ENCODE measurements at regions not wholly inside any gene's neighbourhood (a gene's known extent, or its start where the extent isn't known, plus 50 kb on each side); places are given as distances from the start of the nearest gene placed in this dataset.

GRCh38 chr5:168176251-168176650 lies 115.2 kb upstream of the WWC1 start:
- FAIRE-seq (no peak), DNase-seq (ENCODE audit: insufficient read length, low spot score) (no peak)

DNA sequence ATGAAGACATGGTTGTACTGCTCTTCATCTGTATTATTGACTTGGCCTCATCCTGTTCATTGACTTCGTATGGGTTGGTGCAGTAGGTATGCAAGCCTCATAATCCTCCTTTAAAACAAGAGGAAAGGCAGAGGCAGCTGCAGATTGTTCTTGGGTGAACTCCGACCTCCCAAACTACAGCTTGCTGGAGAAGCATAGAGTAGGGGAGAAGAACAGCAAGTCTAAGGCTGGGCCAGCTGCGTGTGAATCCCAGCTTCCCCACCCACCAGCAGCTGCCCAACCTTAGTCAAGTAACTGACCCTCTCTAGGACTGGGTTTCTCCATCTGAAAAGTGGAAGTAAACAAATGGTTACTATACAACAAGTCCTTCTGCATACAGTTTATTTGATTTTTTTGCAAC lies 114.5 kb upstream of the WWC1 start:
- FAIRE-seq (no peak), DNase-seq (ENCODE audit: insufficient read length, low spot score) (no peak)

GRCh38 chr5:168177831-168178450 lies 113.5 kb upstream of the WWC1 start:
- FAIRE-seq, result no peak
- no peak for DNase-seq (ENCODE audit: insufficient read length, low spot score)

- DNase-seq (ENCODE audit: insufficient read length, low spot score) (no peak), FAIRE-seq (no peak)
Observed at GRCh38 chr5:168179192-168179593, 112.3 kb upstream of the WWC1 start.

- DNase-seq (ENCODE audit: insufficient read length, low spot score) (no peak), FAIRE-seq (no peak)
Observed at GRCh38 chr5:168182269-168182668, 109.2 kb upstream of the WWC1 start.

- FAIRE-seq (no peak), DNase-seq (ENCODE audit: insufficient read length, low spot score) (no peak)
Observed at GRCh38 chr5:168184103-168184502, 107.3 kb upstream of the WWC1 start.

DNA sequence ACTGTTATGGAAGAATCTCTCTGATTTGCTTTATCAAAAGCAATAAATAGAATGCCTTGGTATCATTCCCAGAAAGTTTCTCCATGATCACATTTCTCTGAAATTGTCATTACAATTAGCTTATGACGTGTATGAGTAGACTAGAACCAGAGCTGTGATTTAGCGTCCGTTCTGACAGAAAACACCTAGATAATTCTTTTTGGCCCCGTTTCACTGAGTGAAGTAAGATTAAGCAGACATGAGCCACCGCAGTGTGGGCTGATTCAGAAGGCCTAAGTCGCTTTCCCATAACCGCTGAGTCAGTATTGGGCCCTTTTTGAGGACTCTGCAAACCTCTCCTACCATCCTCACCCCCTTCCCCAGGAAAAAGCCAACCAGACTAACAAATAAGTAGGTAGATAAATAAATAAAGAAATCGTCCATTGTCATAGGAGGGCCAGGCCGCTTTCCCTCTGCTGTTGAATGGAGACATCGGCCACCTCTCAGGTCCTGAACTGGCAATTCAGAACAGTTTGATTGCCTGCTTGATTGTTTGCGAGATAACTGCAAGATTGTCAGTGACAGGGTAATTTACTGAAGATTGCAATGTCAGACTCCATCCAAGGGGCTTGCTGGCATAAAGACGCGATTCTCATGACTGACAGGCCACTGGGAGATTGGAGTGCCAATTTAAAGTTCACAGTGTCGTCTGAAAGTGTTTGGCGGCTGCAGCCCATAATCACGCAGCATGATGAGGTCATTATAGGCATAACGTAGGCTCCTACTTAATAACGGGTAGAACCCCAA lies 105.0 kb upstream of the WWC1 start:
- DNase-seq (ENCODE audit: insufficient read length, low spot score) (no peak), FAIRE-seq (no peak)

- DNase-seq (ENCODE audit: insufficient read length, low spot score) (no peak), FAIRE-seq (no peak)
Observed at GRCh38 chr5:168187614-168188013, 103.8 kb upstream of the WWC1 start.

DNA sequence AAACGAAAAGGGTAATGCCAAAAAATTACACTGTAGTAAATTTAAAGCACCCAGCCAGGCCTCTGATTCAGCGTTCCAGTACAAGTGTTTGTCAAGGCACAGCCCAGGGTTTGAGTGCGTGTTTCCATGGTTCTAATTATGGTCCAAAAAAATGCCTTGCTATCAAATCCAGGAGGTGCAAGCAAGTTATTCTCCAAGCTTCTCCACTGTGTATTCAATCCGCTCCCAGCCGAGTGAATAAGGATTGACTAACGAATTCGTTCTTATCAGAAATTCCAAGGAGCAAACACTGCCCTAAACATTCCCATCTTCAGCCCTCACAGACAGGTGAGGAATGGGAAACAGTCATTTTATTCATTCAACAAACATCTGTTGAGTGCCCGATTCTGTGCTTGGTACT lies 103.3 kb upstream of the WWC1 start:
- no peak for FAIRE-seq
- DNase-seq (ENCODE audit: insufficient read length, low spot score), result no peak

- FAIRE-seq (no peak), DNase-seq (ENCODE audit: insufficient read length, low spot score) (no peak)
Observed at GRCh38 chr5:168192120-168192519, 99.3 kb upstream of the WWC1 start.

DNA sequence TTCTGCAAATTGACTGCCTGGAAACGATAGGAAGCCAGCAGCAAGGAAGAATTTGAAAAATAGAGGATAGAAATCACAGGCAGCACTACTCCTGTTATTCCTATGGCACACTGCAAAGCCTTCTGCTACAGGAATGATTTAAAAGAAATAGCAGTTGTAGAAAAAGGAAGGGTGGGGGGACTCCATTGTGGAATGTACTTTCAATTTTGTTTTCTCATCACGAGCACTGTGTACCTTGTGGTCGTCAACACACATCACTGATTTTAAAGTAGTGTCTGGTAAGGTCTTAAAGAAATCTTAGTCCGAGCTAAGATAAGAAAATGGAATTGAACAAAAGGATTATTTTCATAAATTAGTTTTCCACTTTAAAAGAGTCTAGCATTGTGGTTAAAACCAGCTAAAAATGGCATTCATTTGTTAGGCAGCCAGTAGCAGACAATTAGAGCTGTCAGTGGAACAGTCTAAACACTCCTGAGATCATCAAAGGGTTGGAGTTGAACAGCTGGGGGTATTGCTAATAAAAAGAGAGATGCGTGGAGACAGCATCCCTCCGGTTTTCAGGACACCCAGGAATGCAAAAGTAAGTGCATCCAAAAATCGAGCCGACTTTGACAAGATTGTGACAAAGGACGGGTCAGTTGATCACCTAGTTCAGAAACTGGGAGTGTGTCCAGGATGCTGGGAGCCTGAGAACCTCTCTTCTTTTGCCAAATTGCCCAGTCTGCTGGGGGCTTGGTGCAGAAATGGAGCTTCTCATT lies 97.8 kb upstream of the WWC1 start:
- DNase-seq (ENCODE audit: insufficient read length, low spot score) (no peak), FAIRE-seq (no peak)

DNA sequence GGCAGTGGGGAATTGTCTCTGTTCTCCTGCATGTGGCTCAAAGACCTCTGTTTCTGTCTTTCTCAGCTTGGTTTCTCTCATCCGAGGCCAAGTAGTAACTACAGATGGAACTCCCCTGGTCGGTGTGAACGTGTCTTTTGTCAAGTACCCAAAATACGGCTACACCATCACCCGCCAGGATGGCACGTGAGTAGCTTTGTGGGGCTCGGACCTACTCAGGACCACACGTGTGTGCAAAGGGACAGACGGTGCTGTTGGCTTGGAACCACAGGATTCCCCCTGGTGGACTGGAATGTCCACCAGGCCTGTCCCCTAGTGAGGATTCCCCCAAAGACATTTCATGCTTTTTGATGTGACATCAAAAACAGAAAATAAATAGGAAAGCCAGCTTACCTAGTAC lies 96.3 kb upstream of the WWC1 start:
- DNase-seq (ENCODE audit: insufficient read length, low spot score) (no peak), FAIRE-seq (no peak)

DNA sequence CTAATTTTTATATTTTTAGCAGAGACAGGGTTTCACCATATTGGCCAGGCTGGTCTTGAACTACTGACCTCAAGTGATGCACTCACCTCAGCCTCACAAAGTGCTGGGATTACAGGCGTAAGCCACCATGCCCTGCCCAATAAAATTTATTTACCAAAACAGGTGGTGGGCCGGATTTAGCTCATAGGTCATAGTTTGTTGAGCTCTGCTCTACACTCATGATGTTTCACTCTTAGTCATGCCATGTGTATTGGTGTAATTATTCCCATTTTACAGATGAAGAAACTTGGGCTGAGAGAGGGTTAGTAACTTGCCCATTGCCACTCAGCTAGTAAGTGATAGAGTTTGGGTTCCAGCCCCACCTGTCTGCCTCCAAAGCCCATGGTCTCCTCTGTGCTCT lies 93.1 kb upstream of the WWC1 start:
- DNase-seq (ENCODE audit: insufficient read length, low spot score) (no peak), FAIRE-seq (no peak)

- no peak for DNase-seq (ENCODE audit: insufficient read length, low spot score)
- no peak for FAIRE-seq
Observed at GRCh38 chr5:168202996-168203395, 88.4 kb upstream of the WWC1 start.

DNA sequence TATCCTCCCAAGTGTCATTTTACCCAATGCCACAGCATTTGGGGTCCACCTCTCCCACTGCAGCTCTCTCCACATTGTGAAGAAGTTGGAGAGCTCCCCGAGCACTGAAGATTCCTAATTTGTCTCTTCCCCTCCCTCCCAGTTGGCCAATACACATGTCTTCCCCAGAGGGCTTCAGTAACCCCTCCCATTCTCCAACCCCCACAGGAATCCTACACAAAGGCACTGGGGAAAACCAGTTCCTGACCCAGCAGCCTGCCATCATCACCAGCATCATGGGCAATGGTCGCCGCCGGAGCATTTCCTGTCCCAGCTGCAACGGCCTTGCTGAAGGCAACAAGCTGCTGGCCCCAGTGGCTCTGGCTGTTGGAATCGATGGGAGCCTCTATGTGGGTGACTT lies 87.3 kb upstream of the WWC1 start:
- no peak for FAIRE-seq
- no peak for DNase-seq (ENCODE audit: insufficient read length, low spot score)

- DNase-seq (ENCODE audit: insufficient read length, low spot score), result no peak
- FAIRE-seq, result no peak
Observed at GRCh38 chr5:168207450-168208029, 83.9 kb upstream of the WWC1 start.

DNA sequence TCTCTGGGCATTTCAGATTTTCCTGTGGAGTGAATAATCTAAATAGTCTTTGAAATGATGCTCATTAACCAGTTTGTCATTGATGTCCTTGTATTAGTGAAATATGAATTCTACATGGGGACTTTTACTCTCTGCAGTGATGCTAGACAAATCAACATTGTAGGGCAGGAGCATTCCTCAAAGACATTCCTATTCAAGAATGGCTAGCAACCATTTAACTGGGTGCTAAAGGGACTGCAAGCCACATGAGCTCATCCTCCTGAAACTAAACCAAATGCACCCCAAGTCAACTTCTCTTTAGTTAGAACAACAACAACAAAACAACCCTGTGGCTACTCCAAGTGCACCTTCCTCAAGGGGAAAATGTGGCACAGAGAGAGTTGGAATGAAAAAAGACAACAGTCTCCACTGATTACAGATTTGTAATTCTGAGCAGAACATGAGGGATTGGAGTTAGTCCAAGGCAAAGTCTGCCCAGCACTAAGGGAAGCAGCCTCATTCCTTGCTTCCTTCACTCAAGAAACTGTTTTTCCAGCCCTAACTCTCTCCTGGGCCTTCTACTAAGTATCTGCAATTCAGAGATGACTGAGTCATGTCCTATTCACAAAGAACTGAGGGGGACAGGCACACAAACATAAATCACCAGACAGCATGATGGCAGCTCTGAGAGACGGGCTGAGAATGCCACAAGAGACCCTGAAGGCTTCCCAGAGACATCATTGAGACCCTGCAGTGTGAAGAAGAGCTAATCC lies 82.0 kb upstream of the WWC1 start:
- DNase-seq (ENCODE audit: insufficient read length, low spot score) (no peak), FAIRE-seq (no peak)

GRCh38 chr5:168209997-168210396 lies 81.4 kb upstream of the WWC1 start:
- no peak for FAIRE-seq
- DNase-seq (ENCODE audit: insufficient read length, low spot score), result no peak

- DNase-seq (ENCODE audit: insufficient read length, low spot score), result no peak
- FAIRE-seq, result no peak
Observed at GRCh38 chr5:168211245-168211644, 80.2 kb upstream of the WWC1 start.

DNA sequence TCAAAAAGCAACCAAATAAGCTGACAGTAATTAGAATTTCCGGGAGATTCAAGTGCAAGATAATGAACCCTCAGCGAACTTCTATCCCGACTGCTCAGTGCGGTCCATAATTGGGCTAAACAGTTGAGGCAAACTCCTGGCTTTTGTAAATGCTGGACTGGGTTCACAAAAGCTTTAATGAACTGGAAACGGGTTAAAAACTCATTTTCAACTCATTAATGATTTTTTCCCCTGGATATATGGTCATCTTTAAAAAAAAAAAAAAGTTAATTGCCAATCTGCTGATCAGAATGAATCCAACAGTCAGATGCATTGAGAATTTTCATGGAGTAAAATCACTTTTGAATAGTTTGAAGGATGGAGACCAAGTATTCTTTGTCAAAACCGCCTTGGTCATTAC lies 79.5 kb upstream of the WWC1 start:
- DNase-seq (ENCODE audit: insufficient read length, low spot score) (no peak), FAIRE-seq (no peak)

DNA sequence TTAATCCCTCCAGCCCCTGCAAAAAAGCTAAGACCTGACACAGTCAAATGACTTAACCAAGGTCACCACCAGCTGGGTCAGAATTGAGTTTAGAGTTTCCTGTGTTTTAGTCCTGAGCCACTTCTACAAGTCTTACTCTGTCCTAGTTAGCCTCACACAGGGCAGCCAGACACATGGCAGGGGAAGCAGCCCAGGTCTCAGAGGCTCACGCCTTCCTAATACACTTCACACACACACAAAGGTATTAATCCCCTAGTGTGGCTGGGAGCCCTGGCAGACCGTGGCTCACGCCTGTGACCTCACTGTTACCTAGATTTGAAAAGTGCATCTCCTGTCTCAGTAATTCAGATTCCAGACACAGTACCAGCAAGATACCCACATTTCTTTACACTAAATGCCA lies 77.4 kb upstream of the WWC1 start:
- FAIRE-seq, result no peak

More for the DNA sequence above, 77.4 kb upstream of the WWC1 start:
- no peak for DNase-seq (ENCODE audit: insufficient read length, low spot score)
